ENCODE measurements at regions not wholly inside any gene's neighbourhood (a gene's known extent, or its start where the extent isn't known, plus 50 kb on each side); places are given as distances from the start of the nearest gene placed in this dataset.

DNA sequence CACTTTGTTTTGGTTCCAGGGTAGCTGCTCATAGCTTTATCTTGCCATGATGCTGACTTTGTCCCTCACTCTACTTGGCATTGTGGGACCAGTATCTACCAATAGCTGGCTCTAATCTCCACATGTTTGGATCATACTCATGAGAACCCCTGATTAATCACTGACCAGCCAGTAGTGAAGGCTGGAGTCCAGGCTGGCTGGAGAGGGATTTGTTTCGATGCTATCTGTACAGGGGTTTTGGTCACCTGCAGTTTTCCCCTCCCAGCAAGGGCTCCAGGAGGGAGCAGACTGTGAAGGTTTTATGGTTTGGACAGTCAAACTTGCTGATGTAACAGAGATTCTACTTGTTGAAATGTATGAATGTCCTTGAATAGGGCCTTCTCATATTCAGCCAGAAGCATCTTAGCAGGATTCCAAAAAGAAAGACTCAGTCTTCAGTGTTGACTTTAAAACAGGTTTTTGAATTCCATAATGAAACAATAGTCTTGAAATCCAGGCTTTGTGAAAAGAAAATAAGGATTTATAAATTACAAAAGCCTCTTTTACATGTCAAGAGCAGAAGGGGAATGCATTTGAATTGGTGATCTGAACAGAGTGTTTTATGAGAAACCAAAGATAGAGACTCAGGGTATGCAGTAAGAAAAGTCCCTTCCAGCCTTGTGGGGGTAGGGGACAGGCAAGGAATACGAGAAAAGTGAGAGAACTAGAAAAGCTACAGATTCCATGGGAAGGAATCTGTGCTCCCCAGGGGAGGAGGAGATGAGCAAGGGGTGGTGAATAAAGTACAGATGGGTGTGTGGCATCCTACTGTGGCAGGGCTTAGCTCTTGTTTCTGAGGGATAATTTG lies 103.1 kb upstream of the SHISA3 start (continued):
- TF ChIP-seq, protein P1, sequence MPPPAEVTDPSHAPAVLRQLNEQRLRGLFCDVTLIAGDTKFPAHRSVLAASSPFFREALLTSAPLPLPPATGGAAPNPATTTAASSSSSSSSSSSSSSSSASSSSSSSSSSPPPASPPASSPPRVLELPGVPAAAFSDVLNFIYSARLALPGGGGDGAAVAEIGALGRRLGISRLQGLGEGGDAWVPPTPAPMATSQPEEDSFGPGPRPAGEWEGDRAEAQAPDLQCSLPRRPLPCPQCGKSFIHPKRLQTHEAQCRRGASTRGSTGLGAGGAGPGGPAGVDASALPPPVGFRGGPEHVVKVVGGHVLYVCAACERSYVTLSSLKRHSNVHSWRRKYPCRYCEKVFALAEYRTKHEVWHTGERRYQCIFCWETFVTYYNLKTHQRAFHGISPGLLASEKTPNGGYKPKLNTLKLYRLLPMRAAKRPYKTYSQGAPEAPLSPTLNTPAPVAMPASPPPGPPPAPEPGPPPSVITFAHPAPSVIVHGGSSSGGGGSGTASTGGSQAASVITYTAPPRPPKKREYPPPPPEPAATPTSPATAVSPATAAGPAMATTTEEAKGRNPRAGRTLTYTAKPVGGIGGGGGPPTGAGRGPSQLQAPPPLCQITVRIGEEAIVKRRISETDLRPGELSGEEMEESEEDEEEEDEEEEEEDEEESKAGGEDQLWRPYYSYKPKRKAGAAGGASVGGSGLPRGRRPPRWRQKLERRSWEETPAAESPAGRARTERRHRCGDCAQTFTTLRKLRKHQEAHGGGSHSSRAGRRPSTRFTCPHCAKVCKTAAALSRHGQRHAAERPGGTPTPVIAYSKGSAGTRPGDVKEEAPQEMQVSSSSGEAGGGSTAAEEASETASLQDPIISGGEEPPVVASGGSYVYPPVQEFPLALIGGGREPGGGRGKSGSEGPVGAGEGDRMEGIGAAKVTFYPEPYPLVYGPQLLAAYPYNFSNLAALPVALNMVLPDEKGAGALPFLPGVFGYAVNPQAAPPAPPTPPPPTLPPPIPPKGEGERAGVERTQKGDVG (CRISPR knock-in tag; IDR thresholded peaks at IDR 0.05) = no peak

DNA sequence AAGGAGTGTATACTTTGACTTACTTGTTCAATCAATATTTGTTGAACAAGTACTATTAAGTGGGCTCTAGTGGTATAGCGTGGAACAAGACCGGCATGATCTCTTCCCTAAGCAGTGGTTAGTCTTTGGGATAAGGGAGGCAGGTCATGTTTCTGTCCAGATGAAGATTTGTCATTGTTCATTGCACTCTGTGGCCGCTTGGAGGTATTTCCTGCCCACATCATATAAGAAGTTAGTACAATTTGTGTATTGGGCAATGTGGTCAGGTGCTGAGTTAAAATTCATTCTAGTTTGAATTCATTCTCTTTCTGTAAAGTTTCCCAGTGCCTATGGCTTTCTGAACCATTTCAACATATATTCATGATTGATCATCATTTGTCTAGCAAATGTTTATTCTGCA lies 101.1 kb upstream of the SHISA3 start:
- H2AFZ ChIP-seq (ENCODE audit: control insufficient read depth, low read depth, low read length) = no peak overlapping the region
- H3K36me3 ChIP-seq (ENCODE audit: control insufficient read depth in 2 of 2, insufficient read depth in 2 of 2, low read length in 1 of 2) = no peaks in the 10 kb centered on the region
- 49% methylated on average over 3 of the region's 3 CpGs for WGBS (ENCODE audit: insufficient coverage, insufficient replicate concordance, low lambda C conversion rate, missing lambda C conversion rate)
- H3K9me3 ChIP-seq (replicated peaks; ENCODE audit: control insufficient read depth, insufficient read depth, low read length) = no peaks in the 10 kb centered on the region
- ChIA-PET RAD21 (ENCODE audit: unreplicated experiment) (no interaction called here), CTCF (no interaction called here), SMC1A (ENCODE audit: uncharacterized antibody, unreplicated experiment) (no interaction called here), POLR2A (no interaction called here)
- no peaks in the 10 kb centered on the region for H4K20me1 ChIP-seq (ENCODE audit: control insufficient read depth, insufficient read depth)
- BruUV-seq (replicated peaks) = no TSS peak
- in situ Hi-C loops (cut with MboI) (no loop called here), intact Hi-C loops (cut with micrococcal nuclease; ENCODE audit: unreplicated experiment) (no loop called here)
- H3K27me3 ChIP-seq (replicated peaks in 1 of 2; ENCODE audit: control insufficient read depth in 2 of 2, insufficient read depth in 2 of 2, low read length in 1 of 2) = 0 out of 4 replicates have a peak, but pooled peaks cover 0 to 1% of the 10 kb centered on the region in 2 experiments
- H3K27ac ChIP-seq (ENCODE audit: control insufficient read depth, insufficient read depth) = no peak overlapping the region
- TF ChIP-seq, protein P2, sequence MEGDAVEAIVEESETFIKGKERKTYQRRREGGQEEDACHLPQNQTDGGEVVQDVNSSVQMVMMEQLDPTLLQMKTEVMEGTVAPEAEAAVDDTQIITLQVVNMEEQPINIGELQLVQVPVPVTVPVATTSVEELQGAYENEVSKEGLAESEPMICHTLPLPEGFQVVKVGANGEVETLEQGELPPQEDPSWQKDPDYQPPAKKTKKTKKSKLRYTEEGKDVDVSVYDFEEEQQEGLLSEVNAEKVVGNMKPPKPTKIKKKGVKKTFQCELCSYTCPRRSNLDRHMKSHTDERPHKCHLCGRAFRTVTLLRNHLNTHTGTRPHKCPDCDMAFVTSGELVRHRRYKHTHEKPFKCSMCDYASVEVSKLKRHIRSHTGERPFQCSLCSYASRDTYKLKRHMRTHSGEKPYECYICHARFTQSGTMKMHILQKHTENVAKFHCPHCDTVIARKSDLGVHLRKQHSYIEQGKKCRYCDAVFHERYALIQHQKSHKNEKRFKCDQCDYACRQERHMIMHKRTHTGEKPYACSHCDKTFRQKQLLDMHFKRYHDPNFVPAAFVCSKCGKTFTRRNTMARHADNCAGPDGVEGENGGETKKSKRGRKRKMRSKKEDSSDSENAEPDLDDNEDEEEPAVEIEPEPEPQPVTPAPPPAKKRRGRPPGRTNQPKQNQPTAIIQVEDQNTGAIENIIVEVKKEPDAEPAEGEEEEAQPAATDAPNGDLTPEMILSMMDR (IDR thresholded peaks at IDR 0.05 in 2 of 3, conservative IDR thresholded peaks at IDR 0.05 in 1 of 3; ENCODE audit: control insufficient read depth in 2 of 3, extremely low read depth in 1 of 3, insufficient read depth in 1 of 3, low read depth in 3 of 3, low read length in 3 of 3) = peak in 1 of 3 experiments; percentile 26; a peak in 1 of 6 replicates
- TF ChIP-seq HDAC2 (IDR thresholded peaks at IDR 0.05) = no peak
- peak; percentile 28; the same call in 1 of the 2 replicates for TF ChIP-seq RAD21 (IDR thresholded peaks at IDR 0.05; ENCODE audit: insufficient read depth, low read depth, low read length)
- TF ChIP-seq RUNX3 (IDR thresholded peaks at IDR 0.05; ENCODE audit: low read length) = peak; percentile 69
- TF ChIP-seq, protein P3, sequence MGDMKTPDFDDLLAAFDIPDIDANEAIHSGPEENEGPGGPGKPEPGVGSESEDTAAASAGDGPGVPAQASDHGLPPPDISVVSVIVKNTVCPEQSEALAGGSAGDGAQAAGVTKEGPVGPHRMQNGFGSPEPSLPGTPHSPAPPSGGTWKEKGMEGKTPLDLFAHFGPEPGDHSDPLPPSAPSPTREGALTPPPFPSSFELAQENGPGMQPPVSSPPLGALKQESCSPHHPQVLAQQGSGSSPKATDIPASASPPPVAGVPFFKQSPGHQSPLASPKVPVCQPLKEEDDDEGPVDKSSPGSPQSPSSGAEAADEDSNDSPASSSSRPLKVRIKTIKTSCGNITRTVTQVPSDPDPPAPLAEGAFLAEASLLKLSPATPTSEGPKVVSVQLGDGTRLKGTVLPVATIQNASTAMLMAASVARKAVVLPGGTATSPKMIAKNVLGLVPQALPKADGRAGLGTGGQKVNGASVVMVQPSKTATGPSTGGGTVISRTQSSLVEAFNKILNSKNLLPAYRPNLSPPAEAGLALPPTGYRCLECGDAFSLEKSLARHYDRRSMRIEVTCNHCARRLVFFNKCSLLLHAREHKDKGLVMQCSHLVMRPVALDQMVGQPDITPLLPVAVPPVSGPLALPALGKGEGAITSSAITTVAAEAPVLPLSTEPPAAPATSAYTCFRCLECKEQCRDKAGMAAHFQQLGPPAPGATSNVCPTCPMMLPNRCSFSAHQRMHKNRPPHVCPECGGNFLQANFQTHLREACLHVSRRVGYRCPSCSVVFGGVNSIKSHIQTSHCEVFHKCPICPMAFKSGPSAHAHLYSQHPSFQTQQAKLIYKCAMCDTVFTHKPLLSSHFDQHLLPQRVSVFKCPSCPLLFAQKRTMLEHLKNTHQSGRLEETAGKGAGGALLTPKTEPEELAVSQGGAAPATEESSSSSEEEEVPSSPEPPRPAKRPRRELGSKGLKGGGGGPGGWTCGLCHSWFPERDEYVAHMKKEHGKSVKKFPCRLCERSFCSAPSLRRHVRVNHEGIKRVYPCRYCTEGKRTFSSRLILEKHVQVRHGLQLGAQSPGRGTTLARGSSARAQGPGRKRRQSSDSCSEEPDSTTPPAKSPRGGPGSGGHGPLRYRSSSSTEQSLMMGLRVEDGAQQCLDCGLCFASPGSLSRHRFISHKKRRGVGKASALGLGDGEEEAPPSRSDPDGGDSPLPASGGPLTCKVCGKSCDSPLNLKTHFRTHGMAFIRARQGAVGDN (IDR thresholded peaks at IDR 0.05) = no peak
- no peak for TF ChIP-seq PML (IDR thresholded peaks at IDR 0.05; ENCODE audit: low read length)
- H3K79me2 ChIP-seq (ENCODE audit: control insufficient read depth, insufficient read depth, low read length) = no peaks in the 10 kb centered on the region
- no peaks in the 10 kb centered on the region for H3K4me1 ChIP-seq (ENCODE audit: control insufficient read depth, insufficient read depth, low read length)
- no peak overlapping the region for H3K4me3 ChIP-seq
- no peak for FAIRE-seq
- ATAC-seq = peak; percentile 67
- no peak for DNase-seq (ENCODE audit: low read depth, low spot score)
- H3K4me2 ChIP-seq (ENCODE audit: control insufficient read depth, insufficient read depth) = no peak overlapping the region
- H3K9ac ChIP-seq (ENCODE audit: control insufficient read depth, insufficient read depth, low read length) = no peak overlapping the region
